GM13976 (cell line): ENCODE measurements at regions not wholly inside any gene's neighbourhood (a gene's known extent, or its start where the extent isn't known, plus 50 kb on each side); places are given as distances from the start of the nearest gene placed in this dataset.

Experiments
- DNase-seq: peaks from one replicate; pipeline ENCODE4 v3.0.0; 2012; ENCODE audit warnings: low spot score
- in situ Hi-C: fragments of 300-500 bp; cut with MboI; formaldehyde crosslinking; loops from one replicate; pipeline ENCODE4 v1.12.0; 2022; ENCODE audit warnings: low sequenced_read_pairs, mixed read lengths, inconsistent platforms; ENCODE audit not compliant: unreplicated experiment
- TF ChIP-seq, protein P1 (sequence below): IDR thresholded peaks from 2 replicates; pipeline ENCODE4 v1.5.1; 2012; ENCODE audit warnings: borderline replicate concordance, mild to moderate bottlenecking; ENCODE audit not compliant: insufficient read depth; ENCODE audit errors: extremely low read depth, missing control alignments, control extremely low read depth

DNA sequence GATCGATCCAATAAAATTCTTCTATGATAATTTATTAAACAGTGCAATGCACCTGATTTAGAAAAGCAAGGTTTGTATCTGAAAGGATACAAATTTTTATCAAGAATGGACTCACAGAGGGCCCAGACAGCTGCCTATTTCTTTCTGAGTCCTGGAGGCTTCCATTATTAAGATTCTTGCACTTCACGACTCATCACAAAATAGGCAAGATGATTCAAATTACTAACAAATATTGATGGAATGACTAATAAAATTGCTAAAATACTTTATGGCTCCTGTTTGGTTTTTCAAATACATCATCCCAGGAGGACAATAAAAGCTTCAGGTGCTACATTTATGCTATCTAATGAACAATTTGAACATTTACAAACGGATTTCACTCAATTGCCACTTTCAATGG is 483.0 kb upstream of the AGTR1 start:
- TF ChIP-seq, protein P1, sequence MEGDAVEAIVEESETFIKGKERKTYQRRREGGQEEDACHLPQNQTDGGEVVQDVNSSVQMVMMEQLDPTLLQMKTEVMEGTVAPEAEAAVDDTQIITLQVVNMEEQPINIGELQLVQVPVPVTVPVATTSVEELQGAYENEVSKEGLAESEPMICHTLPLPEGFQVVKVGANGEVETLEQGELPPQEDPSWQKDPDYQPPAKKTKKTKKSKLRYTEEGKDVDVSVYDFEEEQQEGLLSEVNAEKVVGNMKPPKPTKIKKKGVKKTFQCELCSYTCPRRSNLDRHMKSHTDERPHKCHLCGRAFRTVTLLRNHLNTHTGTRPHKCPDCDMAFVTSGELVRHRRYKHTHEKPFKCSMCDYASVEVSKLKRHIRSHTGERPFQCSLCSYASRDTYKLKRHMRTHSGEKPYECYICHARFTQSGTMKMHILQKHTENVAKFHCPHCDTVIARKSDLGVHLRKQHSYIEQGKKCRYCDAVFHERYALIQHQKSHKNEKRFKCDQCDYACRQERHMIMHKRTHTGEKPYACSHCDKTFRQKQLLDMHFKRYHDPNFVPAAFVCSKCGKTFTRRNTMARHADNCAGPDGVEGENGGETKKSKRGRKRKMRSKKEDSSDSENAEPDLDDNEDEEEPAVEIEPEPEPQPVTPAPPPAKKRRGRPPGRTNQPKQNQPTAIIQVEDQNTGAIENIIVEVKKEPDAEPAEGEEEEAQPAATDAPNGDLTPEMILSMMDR: no peak
- no peak for DNase-seq
- in situ Hi-C loops: no loop called here

DNA sequence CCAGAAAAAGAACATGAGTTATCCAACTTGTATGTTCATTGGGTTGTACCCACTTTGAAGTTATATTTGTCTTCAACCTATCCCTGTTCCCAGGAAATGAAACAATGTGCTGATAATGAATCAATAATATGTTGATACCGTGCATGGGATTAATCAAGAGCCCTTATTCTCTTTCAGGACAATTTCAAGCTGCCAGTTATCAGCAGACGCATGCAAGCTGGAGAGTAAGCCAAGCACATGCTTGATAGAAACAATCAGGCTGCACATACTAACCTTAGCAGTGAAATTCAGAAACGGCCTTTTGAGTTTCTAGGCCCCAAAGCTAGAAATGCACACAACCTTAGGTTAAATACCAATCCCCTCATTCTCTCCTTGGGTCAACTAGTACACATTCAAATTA is 480.4 kb upstream of the AGTR1 start:
- in situ Hi-C loops: no loop called here
- TF ChIP-seq, protein P1: no peak

DNA sequence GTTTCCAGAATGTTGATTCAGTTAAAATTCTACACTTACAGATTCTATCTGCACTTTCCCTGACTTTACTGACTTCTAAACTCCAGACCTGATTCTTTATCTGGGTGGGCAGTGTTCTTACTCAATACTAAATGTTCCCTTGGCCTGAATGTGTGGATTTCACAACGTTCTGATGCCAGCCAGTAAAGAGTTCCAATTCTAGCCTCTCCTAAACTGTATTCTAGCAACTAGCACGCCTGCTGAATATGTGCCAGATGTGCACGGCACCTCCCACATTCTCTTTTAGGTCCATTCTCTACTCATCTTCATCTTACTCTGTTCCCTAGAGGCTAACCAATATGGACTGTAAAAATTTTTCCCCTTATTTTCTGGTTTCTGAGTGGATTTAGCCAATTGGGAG is 479.5 kb upstream of the AGTR1 start:
- TF ChIP-seq, protein P1: no peak
- in situ Hi-C loops: no loop called here
- DNase-seq: no peak

More for the DNA sequence above, 480.4 kb upstream of the AGTR1 start:
- DNase-seq: no peak

DNA sequence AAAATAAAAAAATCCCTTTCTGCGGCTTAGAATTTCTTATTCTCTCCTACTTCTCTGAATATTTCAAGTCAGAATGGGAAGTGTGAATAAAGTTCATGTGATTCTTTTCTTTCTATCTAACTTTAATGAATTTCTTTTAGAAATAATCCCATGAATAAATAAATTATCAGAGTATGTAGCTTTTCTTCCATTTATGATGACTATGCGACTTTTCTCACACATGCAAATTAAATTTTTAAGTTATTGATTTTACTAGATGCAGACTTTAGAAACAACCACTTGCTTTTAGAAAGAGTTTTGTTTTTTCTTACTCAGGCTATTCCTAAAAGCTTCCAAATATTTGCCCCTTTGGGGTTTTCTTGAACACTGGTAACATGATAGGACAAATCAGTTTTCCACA is 477.7 kb upstream of the AGTR1 start:
- TF ChIP-seq, protein P1: no peak
- no peak for DNase-seq
- in situ Hi-C loops: no loop called here

DNA sequence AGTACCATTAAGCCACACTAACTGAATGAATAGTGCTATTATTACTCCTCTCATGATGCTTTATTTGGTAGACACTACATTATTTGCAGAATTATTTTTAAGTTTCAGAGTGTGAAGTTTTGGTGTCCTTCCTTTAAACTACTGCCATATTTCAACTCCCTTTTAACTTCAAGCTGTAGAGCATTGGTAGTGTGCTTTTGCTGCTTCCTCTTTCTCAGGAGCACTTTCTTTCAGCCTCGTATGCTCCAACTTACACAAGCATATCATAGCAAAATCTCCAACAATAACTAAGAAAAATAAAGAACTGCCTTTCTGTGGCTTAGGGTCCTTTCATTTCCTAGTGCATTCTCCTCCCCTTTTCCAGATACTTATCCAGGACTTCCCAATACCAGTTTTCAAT is 476.4 kb upstream of the AGTR1 start:
- TF ChIP-seq, protein P1: no peak
- no peak for DNase-seq
- in situ Hi-C loops: no loop called here

DNA sequence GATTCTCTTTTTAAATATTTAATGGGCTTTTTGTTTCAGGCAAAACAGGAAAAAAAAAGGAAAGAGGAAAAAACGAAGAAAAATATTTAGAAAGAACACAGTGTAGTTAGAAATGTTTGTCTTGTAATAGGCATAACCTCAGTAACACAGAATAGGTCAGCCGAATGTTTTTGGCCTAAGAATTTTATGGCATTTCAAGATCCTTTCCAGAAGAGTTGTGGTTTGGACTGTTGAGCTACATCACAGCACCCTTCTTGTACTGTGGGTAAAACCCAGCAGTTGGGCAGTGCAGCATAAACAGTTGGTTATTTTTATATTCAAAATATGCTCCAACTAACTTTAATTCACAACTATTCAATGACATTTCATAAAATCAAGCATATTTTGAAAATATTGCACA is 474.4 kb upstream of the AGTR1 start:
- in situ Hi-C loops: no loop called here
- TF ChIP-seq, protein P1: no peak
- no peak for DNase-seq

DNA sequence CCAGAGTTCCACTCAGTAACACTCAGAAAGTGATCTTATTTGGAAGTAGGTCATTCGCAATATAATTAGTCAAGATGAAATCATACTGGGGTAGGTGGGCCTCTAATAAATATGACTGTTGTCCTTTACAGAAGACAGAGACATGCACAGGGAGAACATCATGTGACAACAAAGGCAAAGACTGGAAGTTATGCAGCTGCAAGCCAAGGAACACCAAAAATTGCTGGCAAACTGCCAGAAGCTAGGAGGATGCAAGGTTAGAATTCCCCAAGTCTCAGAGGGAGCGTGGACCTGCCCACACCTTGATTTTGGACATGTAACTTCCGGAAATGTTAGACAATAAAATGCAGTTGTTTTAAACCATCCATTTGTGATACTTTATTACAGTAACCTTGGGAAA is 471.5 kb upstream of the AGTR1 start:
- in situ Hi-C loops: no loop called here
- no peak for DNase-seq
- TF ChIP-seq, protein P1: no peak
